Body of pancreas (tissue), 4 donors: ENCODE measurements at regions not wholly inside any gene's neighbourhood (a gene's known extent, or its start where the extent isn't known, plus 50 kb on each side); places are given as distances from the start of the nearest gene placed in this dataset.

Source experiments
- ATAC-seq: fragments of 150-250 bp; one replicate; pipeline ENCODE4 v1.9.1; 2016
- DNase-seq, 4 donors: peaks; one replicate each; pipeline ENCODE4 v3.0.0-alpha.2; 2019
- H3K27ac ChIP-seq, 4 donors: fragments of 200-600 bp; sonication (generic); 1 replicate in 3 of 4; 2 replicates in 1 of 4; pipeline versions ENCODE4 v1.5.1 to v1.6.1; 2016 to 2019; ENCODE audit warnings: mild to moderate bottlenecking in 1 of 4, mixed read lengths in 1 of 4, moderate library complexity in 1 of 4
- H3K27me3 ChIP-seq, 2 donors: fragments of 200-600 bp; sonication (generic); one replicate each; pipeline ENCODE4 v1.6.0; 2016; ENCODE audit warnings: mild to moderate bottlenecking in 1 of 2
- H3K36me3 ChIP-seq, 2 donors: fragments of 200-600 bp; sonication (generic); replicated peaks in 1 of 2; 2 replicates each; pipeline ENCODE4 v1.5.1; 2016; ENCODE audit warnings: low read depth in 2 of 2; ENCODE audit not compliant: insufficient read depth in 1 of 2
- H3K4me1 ChIP-seq: fragments of 200-600 bp; sonication (generic); one replicate; pipeline ENCODE4 v1.6.0; 2016
- H3K4me3 ChIP-seq, 2 donors: fragments of 200-600 bp; sonication (generic); 1 replicate in 1 of 2; 2 replicates in 1 of 2; pipeline ENCODE4 v1.5.1; 2016 to 2019
- H3K9me3 ChIP-seq, 3 donors: fragments of 200-600 bp; sonication (generic); 1 replicate in 2 of 3; 2 replicates in 1 of 3; pipeline ENCODE4 v1.5.1; 2016
- CTCF ChIP-seq, 7 experiments: fragments of 450-650 bp in 4 of 7; fragments of 200-600 bp in 3 of 7; sonication (generic) in 3 of 7; IDR thresholded peaks; one replicate each; pipeline ENCODE4 v1.5.1; 2016 to 2019; ENCODE audit warnings: antibody characterized with exemption in 7 of 7
- POLR2A ChIP-seq, 3 donors: fragments of 450-650 bp; IDR thresholded peaks; one replicate each; pipeline ENCODE4 v1.6.1; 2016; ENCODE audit warnings: antibody characterized with exemption in 3 of 3, mild to moderate bottlenecking in 2 of 3
- WGBS, 2 donors: methylation state at CpG; one replicate each; pipeline ENCODE4 v1.1.5; 2017; 5-methylcytosine and 5-hydroxymethylcytosine counted together
- intact Hi-C: fragments of 100-400 bp; cut with DNase I; formaldehyde crosslinking; loops from one replicate; pipeline ENCODE4 v1.15.1; 2023

- no peak overlapping the region for H3K27ac ChIP-seq
- TF ChIP-seq CTCF (IDR thresholded peaks at IDR 0.05), result no peak
- TF ChIP-seq POLR2A (IDR thresholded peaks at IDR 0.05), result no peak
- no peaks in the 10 kb centered on the region for H3K27me3 ChIP-seq
- 68 to 71% methylated on average over 14 to 17 of the region's 17 CpGs for WGBS, 2 donors
- peak in 1 of 4 donors; percentile 5 for DNase-seq
- H3K36me3 ChIP-seq, result no peaks in the 10 kb centered on the region
- H3K4me1 ChIP-seq, result peaks cover 38% of the 10 kb centered on the region
- no peak for ATAC-seq
- no peaks in the 10 kb centered on the region for H3K9me3 ChIP-seq
- no peak overlapping the region for H3K4me3 ChIP-seq
- intact Hi-C loops, result no loop called here
Measured at GRCh38 chr15:100728371-100729201, 126.2 kb downstream of the ASB7 start.

DNA sequence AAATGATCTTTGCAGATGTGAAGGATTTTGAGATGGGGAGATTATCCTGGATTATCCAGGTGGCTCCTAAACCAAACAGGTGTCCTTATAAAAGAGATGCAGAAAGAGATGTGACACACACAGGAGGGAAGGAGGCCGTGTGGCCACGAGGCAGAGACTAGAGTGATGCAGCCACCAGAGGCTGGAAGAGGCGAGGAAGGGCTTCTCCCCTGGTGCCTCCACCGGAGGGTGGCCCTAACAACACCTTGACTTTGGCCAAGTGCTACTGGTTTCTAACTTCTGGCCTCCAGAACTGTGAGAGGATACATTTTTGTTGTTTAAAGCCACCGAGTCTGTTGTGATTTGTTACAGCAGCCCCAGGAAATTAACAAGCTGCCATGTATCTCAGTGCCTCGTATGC lies 127.1 kb downstream of the ASB7 start:
- no peak overlapping the region for H3K4me3 ChIP-seq
- no peak for DNase-seq
- WGBS, 2 donors, result 84 to 86% methylated on average over 6 of the region's 6 CpGs
- intact Hi-C loops, result no loop called here
- H3K4me1 ChIP-seq, result peaks cover 30% of the 10 kb centered on the region
- TF ChIP-seq CTCF (IDR thresholded peaks at IDR 0.05) (no peak), POLR2A (IDR thresholded peaks at IDR 0.05) (no peak)
- H3K9me3 ChIP-seq, result no peaks in the 10 kb centered on the region
- H3K27me3 ChIP-seq, result no peaks in the 10 kb centered on the region
- H3K36me3 ChIP-seq, result no peaks in the 10 kb centered on the region
- H3K27ac ChIP-seq, result no peak overlapping the region
- no peak for ATAC-seq

DNA sequence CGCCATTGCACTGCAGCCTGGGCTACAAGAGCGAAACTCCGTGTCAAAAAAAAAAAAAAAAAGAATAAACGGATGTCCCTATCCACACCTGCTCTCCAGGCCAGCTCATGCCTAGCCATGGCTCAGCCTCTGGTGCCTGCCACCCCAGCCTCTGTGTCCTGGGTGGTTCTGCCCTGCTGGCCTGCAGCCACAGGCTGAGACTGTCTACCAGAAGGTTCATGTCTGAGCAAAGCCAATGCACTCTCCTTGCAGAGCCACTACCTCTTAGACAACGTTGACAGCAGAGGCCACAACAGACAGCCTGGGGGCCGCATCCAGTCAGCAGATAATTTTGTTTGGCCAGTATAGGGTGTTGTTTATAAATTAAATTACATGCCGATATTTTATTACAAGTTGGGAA lies 127.7 kb downstream of the ASB7 start:
- no peak for ATAC-seq
- no peak for DNase-seq
- Histone ChIP-seq H3K4me1 (peaks cover 29% of the 10 kb centered on the region), H3K27me3 (no peaks in the 10 kb centered on the region), H3K36me3 (no peaks in the 10 kb centered on the region), H3K4me3 (no peak overlapping the region), H3K9me3 (no peaks in the 10 kb centered on the region), H3K27ac (no peak overlapping the region)
- 84% methylated on average over 7 of the region's 7 CpGs for WGBS, 2 donors
- intact Hi-C loops, result no loop called here
- TF ChIP-seq CTCF (IDR thresholded peaks at IDR 0.05), result no peak
- no peak for TF ChIP-seq POLR2A (IDR thresholded peaks at IDR 0.05)

- Histone ChIP-seq H3K4me3 (no peak overlapping the region), H3K36me3 (no peaks in the 10 kb centered on the region), H3K9me3 (no peaks in the 10 kb centered on the region), H3K4me1 (peaks cover 23% of the 10 kb centered on the region), H3K27ac (no peak overlapping the region), H3K27me3 (no peaks in the 10 kb centered on the region)
- no peak for TF ChIP-seq CTCF (IDR thresholded peaks at IDR 0.05)
- ATAC-seq (no peak), DNase-seq (no peak)
- WGBS, 2 donors, result 83 to 91% methylated on average over 7 of the region's 7 CpGs
- intact Hi-C loops, result no loop called here
Measured at GRCh38 chr15:100730655-100731266, 128.4 kb downstream of the ASB7 start.
